ENCODE measurements at regions not wholly inside any gene's neighbourhood (a gene's known extent, or its start where the extent isn't known, plus 50 kb on each side); places are given as distances from the start of the nearest gene placed in this dataset.
A peak's percentile ranks its signal among the peaks of the same experiment; 100 is the strongest.

DNA sequence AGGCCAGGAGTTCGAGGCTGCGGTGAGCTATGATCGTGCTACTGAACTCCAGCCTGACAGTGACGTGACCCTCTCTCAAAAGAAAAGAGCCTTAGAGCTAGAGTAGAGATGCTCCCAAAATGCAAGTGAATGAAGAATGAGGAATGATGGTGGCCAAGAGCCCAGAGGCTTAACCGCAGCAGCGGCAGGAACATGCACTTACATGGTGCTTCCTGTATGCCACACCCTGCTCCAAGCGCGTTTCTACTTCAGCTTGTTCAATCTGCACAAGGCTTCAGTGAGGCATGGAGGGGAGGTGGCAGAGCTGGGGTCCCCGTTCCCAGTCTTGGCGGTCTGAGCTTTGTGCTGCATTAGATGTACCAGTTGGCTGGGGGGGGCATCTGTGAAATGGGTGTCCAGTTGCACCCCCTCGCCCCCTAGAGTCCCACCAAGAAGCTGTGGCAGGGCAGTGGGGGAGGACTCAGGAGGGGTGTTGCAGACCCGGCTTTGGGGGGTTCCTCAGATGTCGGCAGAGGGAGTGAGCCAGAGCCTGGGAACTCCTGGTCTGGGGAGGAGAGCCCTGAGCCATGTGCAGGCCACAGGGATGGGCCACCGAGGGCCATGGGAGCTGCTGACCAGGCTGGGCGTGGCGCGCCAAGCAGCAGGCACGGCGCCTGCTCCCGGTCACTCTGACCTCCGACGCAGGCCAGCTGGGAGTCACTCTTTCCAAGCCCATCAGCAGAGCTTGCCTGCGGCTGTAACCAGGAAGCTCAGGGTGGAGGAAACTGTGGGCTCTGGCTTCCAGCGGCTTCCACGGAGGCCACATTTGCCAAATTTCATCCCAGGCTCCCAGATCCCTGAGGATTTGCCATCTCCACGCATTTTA is 260.1 kb downstream of the PARN start:
- POLR2A ChIA-PET (ENCODE audit: low non-redundant PET): interaction anchor here (0.6 kb wide), 1 partner anchor 66 kb away, joined by 3 read pairs; no protein-coding TSS in a partner anchor
- no peak for DNase-seq (ENCODE audit: low spot score)
- TF ChIP-seq, protein P1, sequence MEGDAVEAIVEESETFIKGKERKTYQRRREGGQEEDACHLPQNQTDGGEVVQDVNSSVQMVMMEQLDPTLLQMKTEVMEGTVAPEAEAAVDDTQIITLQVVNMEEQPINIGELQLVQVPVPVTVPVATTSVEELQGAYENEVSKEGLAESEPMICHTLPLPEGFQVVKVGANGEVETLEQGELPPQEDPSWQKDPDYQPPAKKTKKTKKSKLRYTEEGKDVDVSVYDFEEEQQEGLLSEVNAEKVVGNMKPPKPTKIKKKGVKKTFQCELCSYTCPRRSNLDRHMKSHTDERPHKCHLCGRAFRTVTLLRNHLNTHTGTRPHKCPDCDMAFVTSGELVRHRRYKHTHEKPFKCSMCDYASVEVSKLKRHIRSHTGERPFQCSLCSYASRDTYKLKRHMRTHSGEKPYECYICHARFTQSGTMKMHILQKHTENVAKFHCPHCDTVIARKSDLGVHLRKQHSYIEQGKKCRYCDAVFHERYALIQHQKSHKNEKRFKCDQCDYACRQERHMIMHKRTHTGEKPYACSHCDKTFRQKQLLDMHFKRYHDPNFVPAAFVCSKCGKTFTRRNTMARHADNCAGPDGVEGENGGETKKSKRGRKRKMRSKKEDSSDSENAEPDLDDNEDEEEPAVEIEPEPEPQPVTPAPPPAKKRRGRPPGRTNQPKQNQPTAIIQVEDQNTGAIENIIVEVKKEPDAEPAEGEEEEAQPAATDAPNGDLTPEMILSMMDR (conservative IDR thresholded peaks at IDR 0.05; ENCODE audit: low read depth): no peak
- CTCF ChIA-PET: no interaction called here
- peak overlapping the region; percentile 59 for H3K27ac ChIP-seq

DNA sequence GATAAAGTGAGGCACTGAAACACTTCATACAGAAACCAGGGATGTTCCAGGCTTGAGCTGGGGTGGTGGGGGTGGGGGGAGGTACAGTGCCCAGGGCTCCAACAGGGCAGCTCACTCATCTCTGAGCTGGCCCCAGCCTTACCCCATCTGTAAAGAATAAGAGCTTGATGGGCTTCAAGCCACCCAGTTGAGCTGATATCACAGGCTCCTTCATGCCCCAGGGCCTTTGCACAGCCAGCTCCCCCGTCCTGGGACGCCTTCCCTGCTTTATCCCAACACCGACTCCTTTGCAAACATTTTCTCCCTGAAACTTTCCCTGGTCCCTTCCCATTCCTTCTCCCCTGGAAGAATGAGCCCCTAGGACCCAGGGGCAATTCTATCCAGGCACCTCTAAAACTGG is 261.7 kb downstream of the PARN start:
- no peak overlapping the region for H3K27ac ChIP-seq
- no peak for DNase-seq (ENCODE audit: low spot score)
- POLR2A ChIA-PET (ENCODE audit: low non-redundant PET): interaction anchor here (0.6 kb wide), 1 partner anchor 32 kb away, joined by 3 read pairs; no protein-coding TSS in a partner anchor
- TF ChIP-seq, protein P1 (conservative IDR thresholded peaks at IDR 0.05; ENCODE audit: low read depth): no peak
- CTCF ChIA-PET: no interaction called here

DNA sequence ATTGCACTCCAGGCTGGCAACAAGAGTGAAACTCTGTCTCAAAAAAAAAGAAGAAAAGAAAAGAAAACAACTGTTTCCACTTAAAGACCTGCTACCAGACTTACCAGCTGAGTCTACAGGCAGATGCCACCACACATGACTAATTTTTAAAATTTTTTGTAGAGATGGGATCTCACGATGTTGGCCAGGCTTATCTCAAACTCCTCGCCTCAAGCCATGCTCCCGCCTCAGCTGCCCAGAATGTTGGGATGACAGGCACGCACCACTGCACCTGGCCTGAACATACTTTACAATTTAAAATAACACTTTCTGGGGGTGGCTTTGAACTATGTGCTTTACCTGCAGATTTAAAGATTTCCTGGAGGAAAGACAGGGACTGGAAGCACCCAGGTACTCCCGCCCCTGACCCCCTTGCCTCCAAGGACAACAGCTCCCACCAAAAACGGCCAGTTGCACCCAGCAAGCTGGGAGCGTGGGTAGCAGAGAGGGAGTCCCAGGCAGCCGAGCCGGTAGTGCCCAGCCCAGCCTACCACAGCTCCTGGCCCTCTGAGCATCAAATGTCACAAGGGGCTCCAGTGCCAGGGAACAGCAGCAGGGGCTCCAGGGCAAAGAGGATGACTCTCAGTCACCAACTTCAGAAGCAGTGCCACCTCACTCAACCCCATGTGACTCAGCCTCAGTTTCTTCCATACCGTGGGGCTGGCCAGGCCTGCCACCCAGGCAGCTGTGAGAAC is 262.9 kb downstream of the PARN start:
- H3K27ac ChIP-seq: 0 out of 2 replicates have a peak overlapping the region, but pooled peaks have one; percentile 14
- DNase-seq (ENCODE audit: low spot score): no peak
- POLR2A ChIA-PET (ENCODE audit: low non-redundant PET): no interaction called here
- TF ChIP-seq, protein P1 (conservative IDR thresholded peaks at IDR 0.05; ENCODE audit: low read depth): no peak
- CTCF ChIA-PET: no interaction called here

DNA sequence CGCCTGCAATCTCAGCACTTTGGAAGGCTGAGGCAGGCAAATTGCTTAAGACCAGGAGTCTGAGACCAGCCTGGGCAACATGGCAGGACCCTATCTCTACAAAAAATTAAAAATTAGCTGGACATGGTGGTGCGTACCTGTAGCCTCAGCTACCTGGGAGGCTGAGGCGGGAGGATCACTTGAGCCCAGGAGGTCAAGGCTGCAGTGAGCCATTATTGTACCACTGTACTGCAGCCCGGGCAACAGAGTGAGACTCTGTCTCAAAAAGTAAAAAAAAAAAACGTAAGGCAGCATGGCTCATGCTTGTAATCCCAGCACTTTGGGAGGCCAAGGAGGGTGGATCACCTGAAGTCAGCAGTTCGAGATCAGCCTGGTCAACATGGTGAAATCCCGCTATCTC is 263.6 kb downstream of the PARN start:
- CTCF ChIA-PET: interaction anchor here (0.6 kb wide), 2 partner anchors 15 to 162 kb away, joined by 3 read pairs; no protein-coding TSS in a partner anchor
- TF ChIP-seq, protein P1 (conservative IDR thresholded peaks at IDR 0.05; ENCODE audit: low read depth): no peak

DNA sequence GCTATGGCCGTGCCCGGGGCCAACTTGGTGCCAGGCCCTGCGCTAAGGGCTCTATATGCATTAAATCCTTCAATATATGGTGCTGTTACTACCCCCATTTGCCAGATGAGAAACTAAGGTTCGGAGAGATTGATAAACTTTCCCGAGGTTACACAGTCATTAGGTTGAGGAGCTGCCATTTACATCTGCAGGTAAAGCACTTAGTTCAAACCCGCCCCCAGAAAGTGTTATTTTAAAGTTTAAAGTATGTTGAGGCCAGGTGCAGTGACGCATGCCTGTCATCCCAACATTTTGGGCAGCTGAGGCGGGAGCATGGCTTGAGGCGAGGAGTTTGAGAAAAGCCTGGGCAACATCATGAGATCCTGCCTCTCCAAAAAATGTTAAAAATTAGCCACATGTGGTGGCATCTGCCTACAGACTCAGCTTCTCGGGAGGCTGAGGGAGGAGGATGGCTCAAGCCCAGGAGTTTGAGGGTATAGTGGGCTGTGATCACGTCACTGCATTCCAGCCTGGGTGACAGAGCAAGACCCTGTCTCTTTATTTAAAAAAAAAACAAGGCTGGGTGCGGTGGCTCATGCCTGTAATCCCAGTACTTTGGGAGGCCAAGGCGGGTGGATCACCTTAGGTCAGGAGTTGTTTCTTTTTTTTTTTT is 264.7 kb downstream of the PARN start:
- DNase-seq (ENCODE audit: low spot score): no peak
- peak overlapping the region; percentile 83 for H3K27ac ChIP-seq
- CTCF ChIA-PET: no interaction called here
- POLR2A ChIA-PET (ENCODE audit: low non-redundant PET): no interaction called here
- TF ChIP-seq, protein P1 (conservative IDR thresholded peaks at IDR 0.05; ENCODE audit: low read depth): no peak

More for the DNA sequence above, 263.6 kb downstream of the PARN start:
- 0 out of 2 replicates have a peak overlapping the region, but pooled peaks have one; percentile 14 for H3K27ac ChIP-seq
- POLR2A ChIA-PET (ENCODE audit: low non-redundant PET): no interaction called here
- DNase-seq (ENCODE audit: low spot score): no peak

Measured in RWPE1 (cell line).